ENCODE measurements at regions not wholly inside any gene's neighbourhood (a gene's known extent, or its start where the extent isn't known, plus 50 kb on each side); places are given as distances from the start of the nearest gene placed in this dataset.

- TF ChIP-seq CTCF (IDR thresholded peaks at IDR 0.05 in 2 of 3, conservative IDR thresholded peaks at IDR 0.05 in 1 of 3; ENCODE audit: control insufficient read depth in 2 of 3, extremely low read depth in 1 of 3, insufficient read depth in 1 of 3, low read depth in 3 of 3, low read length in 3 of 3) (no peak), NFIC (IDR thresholded peaks at IDR 0.05; ENCODE audit: low read depth, low read length) (no peak), FOXK2 (IDR thresholded peaks at IDR 0.05) (no peak), CUX1 (IDR thresholded peaks at IDR 0.05; ENCODE audit: insufficient replicate concordance, low read depth, low read length) (no peak)
Measured at GRCh38 chr2:14301331-14301730, 331.2 kb upstream of the LRATD1 start (continued).
